ENCODE measurements at regions not wholly inside any gene's neighbourhood (a gene's known extent, or its start where the extent isn't known, plus 50 kb on each side); places are given as distances from the start of the nearest gene placed in this dataset.

DNA sequence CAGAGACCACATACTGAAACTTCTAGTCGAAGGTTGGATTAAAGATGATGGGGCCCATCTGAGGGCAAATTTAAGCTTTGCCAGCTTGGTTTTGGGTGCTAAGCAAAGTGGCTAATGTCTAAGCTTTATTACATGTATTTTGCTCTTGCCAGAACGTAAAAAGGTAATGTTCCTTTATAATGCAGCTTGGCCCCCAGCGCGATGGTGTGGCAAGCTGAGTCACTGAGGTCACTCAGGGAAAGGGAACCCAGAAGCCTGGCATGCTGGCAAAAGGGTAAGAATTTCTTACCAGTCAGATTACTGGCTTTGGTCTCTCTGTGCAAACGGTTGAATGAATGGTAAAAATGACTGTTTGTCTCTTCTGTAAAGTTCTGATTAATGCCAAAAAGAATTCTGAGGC lies 158.3 kb upstream of the KCND2 start:
- POLR2A ChIA-PET (ENCODE audit: unreplicated experiment): no interaction called here
- peak overlapping the region; percentile 62 for H3K4me2 ChIP-seq
- no peaks in the 10 kb centered on the region for H3K79me2 ChIP-seq (ENCODE audit: low read depth)
- CTCF ChIA-PET: no interaction called here
- no peaks in the 10 kb centered on the region for H4K20me1 ChIP-seq (ENCODE audit: insufficient read depth)
- H3F3A ChIP-seq (ENCODE audit: insufficient read depth, low read depth): peaks cover 13% of the 10 kb centered on the region; the same call in 1 of the 2 replicates
- BruUV-seq (replicated peaks): no TSS peak
- peak overlapping the region; percentile 61 for H2AFZ ChIP-seq
- no peaks in the 10 kb centered on the region for H3K9me2 ChIP-seq (ENCODE audit: insufficient read depth)
- 0 out of 2 replicates have a peak overlapping the region, but pooled peaks have one; percentile 6 for H3K27ac ChIP-seq
- intact Hi-C loops (cut with micrococcal nuclease; ENCODE audit: unreplicated experiment): loop anchor here (2.0 to 5.0 kb wide), 2 partner anchors 43 to 62 kb away; no protein-coding TSS in a partner anchor
- no peak overlapping the region for H3K4me3 ChIP-seq
- H3K36me3 ChIP-seq (ENCODE audit: low read depth): no peaks in the 10 kb centered on the region; the same call in 1 of the 2 replicates
- H3K27me3 ChIP-seq (ENCODE audit: insufficient read depth, low read depth): no peaks in the 10 kb centered on the region
- peak; percentile 42 to 45 for DNase-seq
- H3K9me3 ChIP-seq (ENCODE audit: insufficient read depth, low read depth): peaks cover 10% of the 10 kb centered on the region; the same call in 1 of the 2 replicates
- peaks cover 17% of the 10 kb centered on the region for H3K4me1 ChIP-seq (replicated peaks; ENCODE audit: insufficient read depth)
- TF ChIP-seq, protein P1, sequence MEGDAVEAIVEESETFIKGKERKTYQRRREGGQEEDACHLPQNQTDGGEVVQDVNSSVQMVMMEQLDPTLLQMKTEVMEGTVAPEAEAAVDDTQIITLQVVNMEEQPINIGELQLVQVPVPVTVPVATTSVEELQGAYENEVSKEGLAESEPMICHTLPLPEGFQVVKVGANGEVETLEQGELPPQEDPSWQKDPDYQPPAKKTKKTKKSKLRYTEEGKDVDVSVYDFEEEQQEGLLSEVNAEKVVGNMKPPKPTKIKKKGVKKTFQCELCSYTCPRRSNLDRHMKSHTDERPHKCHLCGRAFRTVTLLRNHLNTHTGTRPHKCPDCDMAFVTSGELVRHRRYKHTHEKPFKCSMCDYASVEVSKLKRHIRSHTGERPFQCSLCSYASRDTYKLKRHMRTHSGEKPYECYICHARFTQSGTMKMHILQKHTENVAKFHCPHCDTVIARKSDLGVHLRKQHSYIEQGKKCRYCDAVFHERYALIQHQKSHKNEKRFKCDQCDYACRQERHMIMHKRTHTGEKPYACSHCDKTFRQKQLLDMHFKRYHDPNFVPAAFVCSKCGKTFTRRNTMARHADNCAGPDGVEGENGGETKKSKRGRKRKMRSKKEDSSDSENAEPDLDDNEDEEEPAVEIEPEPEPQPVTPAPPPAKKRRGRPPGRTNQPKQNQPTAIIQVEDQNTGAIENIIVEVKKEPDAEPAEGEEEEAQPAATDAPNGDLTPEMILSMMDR (conservative IDR thresholded peaks at IDR 0.05): no peak
- no peak for TF ChIP-seq EZH2 (IDR thresholded peaks at IDR 0.05; ENCODE audit: low read depth)

DNA sequence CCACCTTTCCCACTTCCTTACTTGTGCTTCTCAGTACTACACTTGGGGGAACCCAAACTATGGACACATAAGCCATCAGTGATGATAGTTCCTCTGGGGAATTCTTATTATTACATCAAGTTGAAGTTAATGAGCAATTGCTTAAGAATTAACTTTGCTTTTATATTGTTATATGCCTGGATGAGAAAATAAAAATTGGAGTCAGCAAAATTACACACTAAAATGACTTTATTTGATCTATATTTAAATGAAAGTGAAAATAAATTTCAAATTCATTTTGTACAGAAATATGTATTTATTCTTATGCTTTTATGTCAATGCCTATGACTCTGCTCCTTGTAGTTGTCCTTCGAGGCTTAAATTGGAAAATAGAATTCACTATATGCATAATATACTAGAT lies 149.4 kb upstream of the KCND2 start:
- Histone ChIP-seq H4K20me1 (ENCODE audit: insufficient read depth) (no peaks in the 10 kb centered on the region), H3K36me3 (ENCODE audit: low read depth) (no peaks in the 10 kb centered on the region), H3K27ac (no peak overlapping the region), H3K4me3 (no peak overlapping the region), H3K9me2 (ENCODE audit: insufficient read depth) (no peaks in the 10 kb centered on the region), H3K9me3 (ENCODE audit: insufficient read depth, low read depth) (no peaks in the 10 kb centered on the region), H2AFZ (no peak overlapping the region), H3F3A (ENCODE audit: insufficient read depth, low read depth) (no peaks in the 10 kb centered on the region), H3K79me2 (ENCODE audit: low read depth) (no peaks in the 10 kb centered on the region), H3K4me2 (no peak overlapping the region), H3K27me3 (ENCODE audit: insufficient read depth, low read depth) (no peaks in the 10 kb centered on the region), H3K4me1 (replicated peaks; ENCODE audit: insufficient read depth) (no peaks in the 10 kb centered on the region)
- DNase-seq: no peak
- BruUV-seq (replicated peaks): no TSS peak
- ChIA-PET POLR2A (ENCODE audit: unreplicated experiment) (no interaction called here), CTCF (no interaction called here)
- intact Hi-C loops (cut with micrococcal nuclease; ENCODE audit: unreplicated experiment): no loop called here
- TF ChIP-seq EZH2 (IDR thresholded peaks at IDR 0.05; ENCODE audit: low read depth): no peak
- TF ChIP-seq, protein P1 (conservative IDR thresholded peaks at IDR 0.05): no peak

DNA sequence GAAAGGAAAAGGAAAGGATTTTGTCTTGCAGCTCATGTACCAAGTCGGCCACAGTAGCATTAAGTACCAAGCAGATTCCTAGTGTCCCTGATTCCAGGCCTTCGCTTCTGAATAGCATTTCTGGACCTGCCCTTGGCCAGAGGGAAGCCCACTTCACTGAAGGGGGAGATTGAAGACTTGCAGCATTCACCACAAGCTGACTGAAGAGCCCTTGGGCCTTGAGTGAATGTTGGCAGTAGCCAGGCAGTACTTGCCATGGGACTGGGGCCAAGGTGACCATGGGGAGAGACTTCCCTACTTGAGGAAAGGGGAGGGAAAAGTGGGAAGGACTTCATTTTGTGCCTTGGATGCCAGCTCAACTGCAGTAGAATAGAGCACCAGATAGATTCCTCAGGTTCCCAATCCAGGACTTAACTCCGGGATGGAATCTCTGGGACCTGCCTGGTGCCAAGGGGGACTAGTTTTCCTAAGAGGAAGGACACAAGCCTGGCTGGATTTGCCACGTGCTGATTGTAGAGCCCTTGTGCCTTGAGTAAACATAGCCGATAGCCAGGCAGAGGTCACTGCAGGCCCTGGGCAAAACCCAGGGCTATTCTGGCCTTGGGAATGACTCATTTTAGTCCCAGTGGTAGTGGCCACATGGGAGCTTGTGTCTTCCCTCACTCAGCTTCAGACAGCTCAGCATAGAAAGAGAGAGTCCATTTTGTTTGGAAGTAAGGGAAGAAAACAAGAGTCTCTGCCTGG lies 141.7 kb upstream of the KCND2 start:
- no TSS peak for BruUV-seq (replicated peaks)
- Histone ChIP-seq H3K36me3 (ENCODE audit: low read depth) (no peaks in the 10 kb centered on the region), H4K20me1 (ENCODE audit: insufficient read depth) (no peaks in the 10 kb centered on the region), H3F3A (ENCODE audit: insufficient read depth, low read depth) (no peaks in the 10 kb centered on the region), H3K9me3 (ENCODE audit: insufficient read depth, low read depth) (peaks cover 12% of the 10 kb centered on the region; the same call in 1 of the 2 replicates), H3K4me2 (no peak overlapping the region), H3K27ac (no peak overlapping the region), H3K4me3 (no peak overlapping the region), H2AFZ (no peak overlapping the region; the same call in 1 of the 2 replicates), H3K4me1 (replicated peaks; ENCODE audit: insufficient read depth) (no peaks in the 10 kb centered on the region), H3K9me2 (ENCODE audit: insufficient read depth) (0 out of 2 replicates have a peak, but pooled peaks cover 3% of the 10 kb centered on the region), H3K79me2 (ENCODE audit: low read depth) (no peaks in the 10 kb centered on the region), H3K27me3 (ENCODE audit: insufficient read depth, low read depth) (no peaks in the 10 kb centered on the region)
- DNase-seq: no peak
- intact Hi-C loops (cut with micrococcal nuclease; ENCODE audit: unreplicated experiment): no loop called here
- ChIA-PET POLR2A (ENCODE audit: unreplicated experiment) (no interaction called here), CTCF (no interaction called here)
- TF ChIP-seq, protein P1 (conservative IDR thresholded peaks at IDR 0.05): no peak
- TF ChIP-seq EZH2 (IDR thresholded peaks at IDR 0.05; ENCODE audit: low read depth): no peak
